AG20443 (cell line): ENCODE measurements at regions not wholly inside any gene's neighbourhood (a gene's known extent, or its start where the extent isn't known, plus 50 kb on each side); places are given as distances from the start of the nearest gene placed in this dataset.

Experiments used
- DNase-seq: peaks from one replicate; pipeline ENCODE4 v3.0.0; 2012; ENCODE audit warnings: low spot score, mixed read lengths

- no peak for DNase-seq
Observed at GRCh38 chr4:96677499-96677898, 837.6 kb downstream of the PDHA2 start.

GRCh38 chr4:96681218-96681617, 841.3 kb downstream of the PDHA2 start:
- no peak for DNase-seq

- DNase-seq: no peak
Observed at GRCh38 chr4:96685691-96686090, 845.8 kb downstream of the PDHA2 start.

GRCh38 chr4:96691521-96691920, 851.6 kb downstream of the PDHA2 start:
- DNase-seq: no peak

- no peak for DNase-seq
Observed at GRCh38 chr4:96698831-96699230, 858.9 kb downstream of the PDHA2 start.

GRCh38 chr4:96703265-96703664, 863.4 kb downstream of the PDHA2 start:
- DNase-seq: no peak

GRCh38 chr4:96708766-96709165, 868.9 kb downstream of the PDHA2 start:
- DNase-seq: no peak

GRCh38 chr4:96713271-96713850, 873.5 kb downstream of the PDHA2 start:
- DNase-seq: no peak

GRCh38 chr4:96729641-96730040, 889.7 kb downstream of the PDHA2 start:
- no peak for DNase-seq

GRCh38 chr4:96730432-96730831, 890.5 kb downstream of the PDHA2 start:
- DNase-seq: no peak

GRCh38 chr4:96736352-96736889, 896.5 kb downstream of the PDHA2 start:
- DNase-seq: no peak

GRCh38 chr4:96739101-96739500, 899.2 kb downstream of the PDHA2 start:
- no peak for DNase-seq

GRCh38 chr4:96742332-96743014, 902.6 kb downstream of the PDHA2 start:
- DNase-seq: no peak

- DNase-seq: no peak
Observed at GRCh38 chr4:96744676-96745075, 904.8 kb downstream of the PDHA2 start.

GRCh38 chr4:96753216-96753615, 913.3 kb downstream of the PDHA2 start:
- DNase-seq: no peak

GRCh38 chr4:96755569-96756484, 915.9 kb downstream of the PDHA2 start:
- no peak for DNase-seq

- no peak for DNase-seq
Observed at GRCh38 chr4:96756584-96756983, 916.7 kb downstream of the PDHA2 start.

GRCh38 chr4:96763546-96763945, 923.7 kb downstream of the PDHA2 start:
- DNase-seq: no peak

GRCh38 chr4:96766359-96766758, 926.5 kb downstream of the PDHA2 start:
- DNase-seq: no peak

GRCh38 chr4:96767815-96768480, 928.1 kb downstream of the PDHA2 start:
- DNase-seq: no peak

- DNase-seq: no peak
Observed at GRCh38 chr4:96775501-96775900, 935.6 kb downstream of the PDHA2 start.

- DNase-seq: no peak
Observed at GRCh38 chr4:96776920-96777527, 937.1 kb downstream of the PDHA2 start.
